ENCODE measurements at regions not wholly inside any gene's neighbourhood (a gene's known extent, or its start where the extent isn't known, plus 50 kb on each side); places are given as distances from the start of the nearest gene placed in this dataset.

DNA sequence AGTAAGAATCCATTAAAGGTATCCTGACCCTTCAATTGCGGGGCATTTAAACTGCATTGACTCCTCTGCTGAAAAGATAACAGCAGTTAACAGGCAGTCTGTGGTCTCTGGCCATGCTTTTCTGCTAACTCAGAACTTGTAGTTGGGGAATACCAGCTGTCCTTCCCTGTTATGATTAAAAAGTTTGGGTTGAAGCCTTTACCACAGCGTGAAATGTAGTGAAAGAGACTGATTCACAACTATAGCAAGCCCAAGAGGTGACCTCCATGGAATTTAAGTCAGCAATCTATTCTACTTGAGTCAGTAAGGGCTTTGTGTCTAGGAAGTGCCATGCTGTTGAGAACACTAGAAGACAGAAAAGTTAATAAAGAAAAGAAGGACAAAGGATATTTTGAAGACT is 1037.3 kb downstream of the SI start:
- intact Hi-C loops (cut with DNase I, micrococcal nuclease) = no loop called here
- H3K4me1 ChIP-seq (ENCODE audit: low read depth) = no peaks in the 10 kb centered on the region

DNA sequence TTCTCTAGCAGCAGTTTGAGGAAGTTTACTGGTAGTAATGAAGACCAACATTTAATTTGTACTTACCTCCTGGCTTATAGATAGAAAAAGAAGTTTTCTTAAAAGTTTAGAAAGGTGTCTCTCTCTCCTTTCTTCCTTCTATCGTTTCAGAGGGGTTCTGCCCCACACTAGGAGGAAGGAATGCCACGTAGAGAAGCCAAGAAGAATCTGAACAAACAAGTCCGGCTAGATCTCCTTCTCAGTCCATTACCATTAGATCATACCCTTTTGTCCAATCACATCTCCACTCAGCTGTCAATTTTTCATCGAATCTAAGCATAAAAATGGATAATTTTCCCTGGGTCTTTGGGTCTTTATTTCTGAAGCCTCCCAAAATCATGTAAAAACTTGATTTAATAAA is 1048.1 kb downstream of the SI start:
- H3K36me3 ChIP-seq (ENCODE audit: low read depth) = no peaks in the 10 kb centered on the region
- DNase-seq = no peak
- no peak overlapping the region for H3K4me3 ChIP-seq

More for the DNA sequence above, 1037.3 kb downstream of the SI start:
- TF ChIP-seq, protein P1, sequence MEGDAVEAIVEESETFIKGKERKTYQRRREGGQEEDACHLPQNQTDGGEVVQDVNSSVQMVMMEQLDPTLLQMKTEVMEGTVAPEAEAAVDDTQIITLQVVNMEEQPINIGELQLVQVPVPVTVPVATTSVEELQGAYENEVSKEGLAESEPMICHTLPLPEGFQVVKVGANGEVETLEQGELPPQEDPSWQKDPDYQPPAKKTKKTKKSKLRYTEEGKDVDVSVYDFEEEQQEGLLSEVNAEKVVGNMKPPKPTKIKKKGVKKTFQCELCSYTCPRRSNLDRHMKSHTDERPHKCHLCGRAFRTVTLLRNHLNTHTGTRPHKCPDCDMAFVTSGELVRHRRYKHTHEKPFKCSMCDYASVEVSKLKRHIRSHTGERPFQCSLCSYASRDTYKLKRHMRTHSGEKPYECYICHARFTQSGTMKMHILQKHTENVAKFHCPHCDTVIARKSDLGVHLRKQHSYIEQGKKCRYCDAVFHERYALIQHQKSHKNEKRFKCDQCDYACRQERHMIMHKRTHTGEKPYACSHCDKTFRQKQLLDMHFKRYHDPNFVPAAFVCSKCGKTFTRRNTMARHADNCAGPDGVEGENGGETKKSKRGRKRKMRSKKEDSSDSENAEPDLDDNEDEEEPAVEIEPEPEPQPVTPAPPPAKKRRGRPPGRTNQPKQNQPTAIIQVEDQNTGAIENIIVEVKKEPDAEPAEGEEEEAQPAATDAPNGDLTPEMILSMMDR (IDR thresholded peaks at IDR 0.05) = no peak
- Histone ChIP-seq H3K36me3 (ENCODE audit: low read depth) (no peaks in the 10 kb centered on the region), H3K9me3 (no peaks in the 10 kb centered on the region), H3K4me3 (no peak overlapping the region)
- ATAC-seq (no peak), DNase-seq (no peak)

DNA sequence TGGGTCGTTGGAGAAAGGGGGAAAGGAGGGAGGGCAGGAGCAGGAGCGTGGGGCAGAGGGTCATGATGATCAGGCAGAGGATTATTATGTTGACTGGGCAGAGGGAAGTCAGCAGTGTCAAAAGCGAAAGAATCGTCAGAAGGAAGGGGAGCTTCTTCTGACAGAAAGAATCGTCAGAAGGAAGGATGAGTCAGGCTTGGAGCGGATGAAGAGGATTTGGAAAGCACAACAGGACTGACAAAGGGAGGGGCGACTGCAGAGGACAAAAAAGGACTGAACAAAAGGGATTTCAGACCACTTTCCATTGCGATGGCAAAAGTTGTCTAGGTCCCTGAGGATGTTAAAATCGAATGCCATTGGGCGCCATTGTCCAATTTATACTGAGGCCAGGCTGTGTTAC is 1053.5 kb downstream of the SI start:
- TF ChIP-seq, protein P1 (IDR thresholded peaks at IDR 0.05) = no peak
- Histone ChIP-seq H3K36me3 (ENCODE audit: low read depth) (no peaks in the 10 kb centered on the region), H3K4me1 (ENCODE audit: low read depth) (no peaks in the 10 kb centered on the region), H3K4me3 (no peak overlapping the region), H3K9me3 (no peaks in the 10 kb centered on the region)
- intact Hi-C loops (cut with DNase I, micrococcal nuclease) = no loop called here
- ATAC-seq (no peak), DNase-seq (no peak)

More for the DNA sequence above, 1048.1 kb downstream of the SI start:
- intact Hi-C loops (cut with DNase I, micrococcal nuclease) = no loop called here
- Histone ChIP-seq H3K9me3 (no peaks in the 10 kb centered on the region), H3K4me1 (ENCODE audit: low read depth) (no peaks in the 10 kb centered on the region)
- ATAC-seq = no peak
- TF ChIP-seq, protein P1 (IDR thresholded peaks at IDR 0.05) = no peak

DNA sequence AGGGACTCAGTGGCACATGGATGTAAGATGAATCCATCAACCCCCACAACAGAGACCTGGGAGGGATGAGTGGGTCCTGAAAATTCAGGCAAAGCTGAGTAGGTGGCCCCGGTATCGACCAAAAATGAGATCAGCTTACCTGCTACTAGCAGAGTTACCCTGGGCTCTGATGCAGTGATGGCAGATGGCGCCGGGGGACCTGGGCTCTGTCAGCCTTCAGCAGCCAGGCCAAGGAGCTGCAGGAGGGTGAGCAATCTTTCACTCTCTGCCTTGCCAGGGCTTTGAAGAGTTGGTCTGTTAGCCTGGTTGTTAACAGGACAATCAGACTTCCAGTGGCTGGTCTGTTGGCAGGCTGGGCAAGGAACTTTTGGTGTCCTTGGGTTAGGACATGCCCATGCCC is 1054.8 kb downstream of the SI start:
- intact Hi-C loops (cut with DNase I, micrococcal nuclease) = no loop called here
- ATAC-seq = no peak
- H3K9me3 ChIP-seq = no peaks in the 10 kb centered on the region
- no peaks in the 10 kb centered on the region for H3K36me3 ChIP-seq (ENCODE audit: low read depth)
- DNase-seq = no peak
- H3K4me1 ChIP-seq (ENCODE audit: low read depth) = no peaks in the 10 kb centered on the region
- TF ChIP-seq, protein P1 (IDR thresholded peaks at IDR 0.05) = no peak
- H3K4me3 ChIP-seq = no peak overlapping the region

DNA sequence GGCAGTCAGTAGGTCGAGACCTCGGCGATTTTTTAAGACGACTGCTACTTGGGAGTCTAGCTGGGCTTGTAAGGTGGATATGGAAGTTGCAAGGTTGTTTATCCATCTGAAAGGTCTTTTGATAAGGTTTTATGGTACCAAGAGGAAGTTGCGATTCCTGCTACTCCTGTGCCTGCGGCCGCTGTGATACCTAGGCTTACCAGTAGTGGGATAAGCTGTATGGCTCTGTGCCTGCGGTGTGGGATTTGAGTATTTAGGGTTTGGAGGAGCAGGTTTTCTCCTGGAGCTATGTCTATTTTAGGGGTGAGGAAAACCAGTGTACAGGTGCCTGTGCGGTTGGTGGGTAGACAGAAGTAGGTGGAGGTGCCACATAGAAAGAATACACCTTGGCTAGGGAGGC is 1059.8 kb downstream of the SI start:
- Histone ChIP-seq H3K4me3 (no peak overlapping the region), H3K9me3 (no peaks in the 10 kb centered on the region), H3K36me3 (ENCODE audit: low read depth) (no peaks in the 10 kb centered on the region), H3K4me1 (ENCODE audit: low read depth) (no peaks in the 10 kb centered on the region)
- intact Hi-C loops (cut with DNase I, micrococcal nuclease) = no loop called here
- no peak for ATAC-seq
- TF ChIP-seq, protein P1 (IDR thresholded peaks at IDR 0.05) = no peak
- DNase-seq = no peak

DNA sequence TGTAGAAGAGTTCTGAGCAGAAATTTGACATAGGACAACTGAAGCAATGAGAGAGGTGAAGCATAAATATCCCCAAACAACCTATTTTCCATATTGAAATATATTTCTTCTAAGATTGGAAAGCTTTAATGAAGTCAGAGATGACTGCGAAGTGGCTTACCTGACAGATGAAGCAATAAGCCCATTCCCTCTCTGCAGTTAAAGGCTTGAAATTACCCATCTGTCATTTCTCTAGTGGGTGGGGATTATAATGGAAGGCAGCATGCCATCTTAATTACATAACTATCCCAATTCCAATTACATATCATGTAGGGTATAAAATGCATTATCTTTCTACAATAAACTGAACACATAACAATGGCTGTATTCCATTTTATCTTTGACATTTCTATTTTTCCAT is 1070.5 kb downstream of the SI start:
- DNase-seq (no peak), ATAC-seq (no peak)
- Histone ChIP-seq H3K36me3 (ENCODE audit: low read depth) (no peaks in the 10 kb centered on the region), H3K4me3 (no peak overlapping the region), H3K4me1 (ENCODE audit: low read depth) (no peaks in the 10 kb centered on the region), H3K9me3 (peaks cover 3% of the 10 kb centered on the region)
- intact Hi-C loops (cut with DNase I, micrococcal nuclease) = no loop called here
- TF ChIP-seq, protein P1 (IDR thresholded peaks at IDR 0.05) = no peak
